ENCODE measurements at regions not wholly inside any gene's neighbourhood (a gene's known extent, or its start where the extent isn't known, plus 50 kb on each side); places are given as distances from the start of the nearest gene placed in this dataset.
"Not testable (repeated sequence)": the region's sequence is repeated elsewhere in the genome, so short reads cannot be mapped to it uniquely, and the experiment has no call there.

DNA sequence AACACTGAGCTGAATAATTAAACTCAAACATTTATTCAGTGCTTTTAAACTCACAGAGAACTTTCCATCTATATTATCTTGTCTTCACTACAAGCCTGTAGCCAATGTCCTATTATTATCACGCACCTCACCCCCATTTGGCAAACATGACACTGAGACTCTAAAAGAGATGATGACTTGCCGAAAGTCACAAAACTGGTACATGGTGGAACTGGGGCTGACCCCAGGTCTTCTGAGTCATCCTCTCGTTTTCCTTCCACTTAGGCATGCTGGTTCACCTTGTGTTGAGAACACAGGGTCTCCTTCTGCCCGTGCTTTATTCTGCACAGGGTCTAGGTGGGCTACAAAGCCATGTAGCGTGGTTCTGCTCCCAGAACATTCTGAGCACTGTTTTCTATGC, 230.0 kb upstream of the MGAT5 start:
- no peak for DNase-seq (ENCODE audit: low read depth)

- DNase-seq (ENCODE audit: low read depth), result no peak
These were observed 225.9 kb upstream of the MGAT5 start for GRCh38 chr2:134027980-134028379.

DNA sequence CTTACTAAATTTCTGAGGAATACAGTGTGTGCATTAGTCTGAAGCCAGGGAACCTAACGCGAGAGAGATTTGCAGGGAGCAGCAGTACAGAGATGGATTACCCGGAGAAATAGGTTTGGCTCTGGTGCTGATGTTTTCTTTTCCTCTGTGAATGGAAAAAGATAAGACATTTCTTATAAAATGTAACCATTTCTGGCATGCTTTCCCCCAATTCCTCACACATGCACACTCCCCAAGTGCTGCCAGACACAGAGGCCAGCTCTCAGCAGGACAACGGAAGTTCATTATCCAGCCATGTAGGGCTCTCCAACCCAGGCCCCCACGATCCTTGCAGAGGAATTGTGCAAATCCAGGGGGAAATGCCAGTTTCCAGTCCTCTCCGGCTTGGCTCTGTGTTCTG, 224.5 kb upstream of the MGAT5 start:
- no peak for DNase-seq (ENCODE audit: low read depth)

DNA sequence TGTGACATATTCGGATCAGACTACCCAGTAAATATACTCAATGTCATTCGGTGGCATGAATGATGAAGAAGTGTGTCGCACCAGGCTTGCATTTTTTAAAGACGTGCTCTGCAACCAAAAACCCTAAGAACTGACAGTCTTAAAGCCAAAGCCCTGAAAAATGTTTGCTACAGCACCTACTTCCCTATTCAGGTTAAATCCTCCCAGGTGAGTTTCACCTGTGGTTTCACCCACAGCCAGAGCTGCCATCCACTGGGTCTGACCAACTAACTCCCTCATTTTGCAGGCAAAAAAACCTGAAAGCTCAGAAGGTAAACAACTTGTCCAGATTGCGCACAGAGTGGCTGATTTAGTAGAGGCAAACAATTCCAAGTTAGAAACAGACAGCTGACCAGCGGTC, 222.3 kb upstream of the MGAT5 start:
- no peak for DNase-seq (ENCODE audit: low read depth)

DNA sequence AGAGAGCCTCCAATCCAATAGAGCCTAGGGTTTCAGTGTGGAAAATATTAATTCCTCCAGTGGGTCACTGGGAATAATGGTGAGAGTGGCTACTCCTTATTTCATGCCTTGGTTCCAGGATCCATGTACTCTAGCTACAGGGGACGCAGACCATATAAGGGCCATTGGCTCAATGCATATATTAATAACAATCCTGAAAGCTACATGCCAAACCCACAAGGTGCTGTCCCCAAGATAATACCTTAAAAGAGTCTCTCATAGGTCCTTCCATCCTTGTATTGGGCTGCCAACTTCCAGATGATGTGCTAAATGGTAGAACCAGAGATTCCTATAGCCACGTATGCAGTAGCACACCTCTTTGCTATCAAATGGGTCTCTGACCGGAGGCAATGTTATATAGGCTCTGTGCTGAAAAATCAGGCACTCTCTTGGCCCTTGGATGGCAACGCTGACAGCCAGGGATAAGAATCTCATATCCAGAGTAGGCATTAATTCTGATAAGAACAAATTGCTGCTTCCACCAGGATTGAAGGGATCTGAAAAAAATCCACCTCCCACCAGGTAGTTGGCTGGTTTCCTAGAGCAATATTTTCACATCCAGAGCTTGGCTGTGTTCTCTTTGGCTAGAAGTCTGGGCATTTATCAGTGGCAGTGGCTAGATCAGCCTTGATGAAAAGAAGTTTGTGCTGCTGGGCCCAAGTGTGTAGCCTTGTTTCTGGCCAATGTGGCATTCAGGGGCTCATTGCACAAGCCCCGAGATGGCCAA, 218.1 kb upstream of the MGAT5 start:
- DNase-seq (ENCODE audit: low read depth), result no peak

DNA sequence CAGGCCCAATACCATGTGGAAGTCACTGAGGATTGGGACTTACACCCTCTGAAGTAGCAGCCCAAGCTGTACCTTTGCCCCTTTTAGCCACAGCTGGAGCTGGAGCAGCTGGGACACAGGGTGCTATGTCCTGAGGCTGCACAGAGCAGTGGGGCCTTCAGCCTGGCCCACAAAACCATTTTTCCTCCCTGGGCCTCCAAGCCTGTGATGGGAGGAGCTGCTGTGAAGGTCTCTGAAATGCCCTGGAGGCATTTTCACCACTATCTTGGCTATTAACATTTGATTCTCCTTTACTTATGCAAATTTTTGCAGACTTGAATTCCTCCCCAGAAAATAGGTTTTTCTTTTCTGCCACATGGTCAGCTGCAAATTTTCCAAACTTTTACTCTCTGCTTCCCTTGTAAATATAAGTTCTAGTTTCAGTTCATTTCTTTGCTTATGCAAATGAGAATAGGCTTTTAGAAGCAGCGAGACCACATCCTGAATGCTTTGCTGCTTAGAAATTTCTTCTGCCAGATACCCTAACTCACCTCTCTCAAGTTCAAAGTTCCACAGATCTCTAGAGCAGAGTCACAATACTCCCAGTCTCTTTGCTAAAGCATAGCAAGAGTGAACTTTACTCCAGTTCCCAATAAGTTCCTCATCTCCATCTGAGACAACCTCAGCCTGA, 213.8 kb upstream of the MGAT5 start:
- DNase-seq (ENCODE audit: low read depth), result no peak

GRCh38 chr2:134040626-134041172, 213.2 kb upstream of the MGAT5 start:
- DNase-seq (ENCODE audit: low read depth), result not testable (repeated sequence)

DNA sequence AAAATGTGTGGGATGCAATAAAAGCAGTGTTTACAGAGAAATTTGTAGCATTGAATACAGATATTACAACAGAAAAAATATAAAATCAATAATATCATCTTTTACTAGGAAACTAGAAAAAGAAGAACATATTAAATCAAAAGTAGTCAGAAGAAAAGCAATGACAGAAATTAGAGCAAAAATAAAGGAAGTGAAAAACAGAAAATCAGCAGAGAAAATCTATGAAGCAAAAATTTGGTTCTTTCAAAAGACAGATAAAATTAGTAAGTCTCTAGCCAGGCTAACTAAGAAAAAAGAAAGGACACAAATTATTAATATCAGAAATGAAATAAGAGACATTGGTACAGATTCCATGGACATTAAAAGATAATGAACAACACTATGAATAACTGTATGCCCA, 212.0 kb upstream of the MGAT5 start:
- DNase-seq (ENCODE audit: low read depth), result no peak

DNA sequence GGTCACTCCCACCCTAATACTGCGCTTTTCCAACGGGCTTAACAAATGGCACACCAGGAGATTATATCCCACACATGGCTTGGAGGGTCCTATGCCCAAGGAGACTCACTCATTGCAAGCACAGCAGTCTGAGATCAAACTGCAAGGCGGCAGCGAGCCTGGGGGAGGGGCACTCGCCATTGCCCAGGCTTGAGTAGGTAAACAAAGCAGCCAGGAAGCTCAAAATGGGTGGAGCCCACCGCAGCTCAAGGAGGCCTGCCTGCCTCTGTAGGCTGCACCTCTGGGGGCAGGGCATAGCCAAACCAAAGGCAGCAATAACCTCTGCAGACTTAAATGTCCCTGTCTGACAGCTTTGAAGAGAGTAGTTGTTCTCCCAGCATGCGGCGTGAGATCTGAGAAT, 210.8 kb upstream of the MGAT5 start:
- not testable (repeated sequence) for DNase-seq (ENCODE audit: low read depth)

DNA sequence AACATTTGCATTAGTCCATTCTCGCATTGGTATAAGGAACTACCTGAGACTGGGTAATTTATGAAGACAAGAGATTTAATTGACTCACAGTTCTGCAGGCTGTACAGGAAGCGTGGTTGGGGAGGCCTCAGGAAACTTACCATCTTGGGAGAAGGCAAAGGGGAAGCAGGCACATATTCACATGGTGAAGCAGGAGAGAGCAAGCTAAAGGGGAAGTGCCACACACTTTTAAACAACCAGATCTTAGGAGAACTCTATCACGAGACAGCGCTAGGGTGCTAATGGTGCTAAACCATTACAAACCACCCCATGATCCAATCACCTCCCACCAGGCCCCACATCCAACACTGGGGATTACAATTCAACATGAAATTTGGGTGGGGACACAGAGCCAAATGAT, 201.7 kb upstream of the MGAT5 start:
- DNase-seq (ENCODE audit: low read depth), result no peak

- DNase-seq (ENCODE audit: low read depth), result no peak
These were observed 197.7 kb upstream of the MGAT5 start for GRCh38 chr2:134056173-134056572.

DNA sequence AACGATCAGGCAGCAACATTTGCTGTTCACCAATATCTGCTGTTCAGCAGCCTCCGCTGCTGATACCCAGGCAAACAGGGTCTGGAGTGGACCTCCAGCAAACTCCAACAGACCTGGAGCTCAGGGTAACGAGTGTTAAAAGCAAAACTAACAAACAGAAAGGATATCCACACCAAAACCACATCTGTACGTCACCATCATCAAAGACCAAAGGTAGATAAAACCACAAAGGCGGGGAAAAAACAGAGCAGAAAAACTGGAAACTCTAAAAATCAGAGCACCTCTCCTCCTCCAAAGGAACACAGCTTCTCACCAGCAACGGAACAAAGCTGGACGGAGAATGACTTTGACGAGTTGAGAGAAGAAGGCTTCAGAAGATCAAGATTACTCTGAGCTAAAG, 192.8 kb upstream of the MGAT5 start:
- not testable (repeated sequence) for DNase-seq (ENCODE audit: low read depth)

- DNase-seq (ENCODE audit: low read depth), result not testable (repeated sequence)
These were observed 191.6 kb upstream of the MGAT5 start for GRCh38 chr2:134062235-134062634.

DNA sequence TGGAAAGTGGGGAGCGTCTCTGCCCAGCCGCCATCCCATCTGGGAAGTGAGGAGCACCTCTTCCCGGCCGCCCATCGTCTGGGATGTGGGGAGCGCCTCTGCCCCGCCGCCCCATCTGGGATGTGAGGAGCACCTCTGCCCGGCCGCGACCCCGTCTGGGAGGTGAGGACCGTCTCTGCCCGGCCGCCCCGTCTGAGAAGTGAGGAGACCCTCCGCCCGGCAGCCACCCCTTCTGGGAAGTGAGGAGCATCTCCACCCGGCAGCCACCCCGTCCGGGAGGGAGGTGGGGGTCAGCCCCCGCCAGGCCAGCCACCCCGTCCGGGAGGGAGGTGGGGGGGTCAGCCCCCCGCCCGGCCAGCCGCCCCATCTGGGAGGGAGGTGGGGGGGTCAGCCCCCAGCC, 190.0 kb upstream of the MGAT5 start:
- not testable (repeated sequence) for DNase-seq (ENCODE audit: low read depth)

GRCh38 chr2:134070281-134070741, 183.6 kb upstream of the MGAT5 start:
- DNase-seq (ENCODE audit: low read depth), result peak; percentile 68

GRCh38 chr2:134072341-134072740, 181.5 kb upstream of the MGAT5 start:
- no peak for DNase-seq (ENCODE audit: low read depth)

DNA sequence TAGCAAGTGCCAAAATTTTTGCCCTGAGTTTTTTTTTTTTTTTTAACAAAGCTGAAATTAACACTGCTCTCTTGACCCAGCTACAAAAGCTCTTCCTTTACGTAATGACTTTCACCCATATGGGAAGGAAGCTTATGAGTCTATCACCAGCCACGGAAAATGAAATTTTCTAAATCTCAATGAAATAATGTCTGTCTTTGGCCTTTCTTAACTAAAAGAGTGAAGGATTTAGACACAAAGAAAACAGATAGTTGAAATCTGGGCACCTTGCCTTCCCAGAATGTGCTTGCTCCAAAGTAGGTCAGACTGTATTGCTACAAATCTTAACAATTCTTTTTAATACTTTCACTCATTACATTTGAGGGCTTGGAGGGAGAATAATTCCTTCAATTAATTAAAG, 180.8 kb upstream of the MGAT5 start:
- no peak for DNase-seq (ENCODE audit: low read depth)

DNA sequence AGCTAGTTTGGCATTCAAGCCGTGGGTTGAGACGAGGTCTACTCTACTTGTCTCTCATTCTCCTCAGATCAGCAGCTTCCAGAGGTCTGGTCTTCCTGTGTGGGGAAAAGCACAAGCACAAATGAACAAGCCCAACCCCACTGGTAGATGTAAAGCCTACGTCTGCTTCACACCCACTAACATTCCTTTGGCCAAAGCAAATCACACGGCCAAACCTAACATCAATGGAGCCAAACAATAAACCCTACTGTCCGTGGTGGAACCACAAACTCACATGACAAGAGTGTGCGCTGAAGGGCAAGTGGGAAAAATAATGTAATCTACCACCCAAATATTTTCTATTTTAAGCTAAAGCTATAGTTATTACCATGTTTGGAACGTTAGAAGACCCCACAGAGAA, 179.3 kb upstream of the MGAT5 start:
- no peak for DNase-seq (ENCODE audit: low read depth)

- no peak for DNase-seq (ENCODE audit: low read depth)
These were observed 178.7 kb upstream of the MGAT5 start for GRCh38 chr2:134075204-134075603.

GRCh38 chr2:134078354-134078753, 175.5 kb upstream of the MGAT5 start:
- DNase-seq (ENCODE audit: low read depth), result no peak

GRCh38 chr2:134079373-134079772, 174.5 kb upstream of the MGAT5 start:
- no peak for DNase-seq (ENCODE audit: low read depth)

DNA sequence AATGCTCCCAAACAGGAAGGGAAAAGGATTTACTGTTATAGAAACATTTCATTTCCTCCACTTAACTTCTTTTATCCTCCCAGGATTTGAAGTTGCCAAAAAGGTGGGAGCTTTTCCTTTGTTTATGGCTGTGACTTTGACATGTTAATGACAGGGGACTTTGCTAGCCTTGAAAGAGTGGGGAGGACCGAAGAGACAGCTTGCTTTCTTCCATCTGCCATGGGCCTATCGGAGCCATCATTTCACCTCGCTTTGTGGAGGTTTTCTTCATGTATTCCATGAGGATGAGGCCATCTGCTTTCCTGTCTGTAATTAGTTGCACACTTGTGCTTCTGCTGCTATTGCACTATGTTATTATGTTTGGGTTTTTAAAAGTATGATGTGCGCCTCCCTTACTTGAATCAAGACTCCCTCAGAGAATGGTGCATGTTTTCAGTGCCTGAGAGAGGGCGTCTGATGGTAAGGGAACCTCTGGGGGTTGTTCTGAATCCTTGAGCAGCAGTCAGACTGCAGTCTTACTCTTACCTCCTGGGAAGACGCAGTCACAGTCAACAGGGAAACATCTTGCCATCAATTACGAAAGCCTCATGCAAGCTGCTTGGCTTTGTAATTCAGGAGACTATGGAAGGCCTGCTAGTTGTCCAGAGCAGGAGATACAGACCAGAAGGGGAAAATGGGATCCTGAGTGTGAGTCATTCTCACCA, 173.3 kb upstream of the MGAT5 start:
- DNase-seq (ENCODE audit: low read depth), result no peak

Data from HS-27A (cell line).